ENCODE measurements at regions not wholly inside any gene's neighbourhood (a gene's known extent, or its start where the extent isn't known, plus 50 kb on each side); places are given as distances from the start of the nearest gene placed in this dataset.

DNA sequence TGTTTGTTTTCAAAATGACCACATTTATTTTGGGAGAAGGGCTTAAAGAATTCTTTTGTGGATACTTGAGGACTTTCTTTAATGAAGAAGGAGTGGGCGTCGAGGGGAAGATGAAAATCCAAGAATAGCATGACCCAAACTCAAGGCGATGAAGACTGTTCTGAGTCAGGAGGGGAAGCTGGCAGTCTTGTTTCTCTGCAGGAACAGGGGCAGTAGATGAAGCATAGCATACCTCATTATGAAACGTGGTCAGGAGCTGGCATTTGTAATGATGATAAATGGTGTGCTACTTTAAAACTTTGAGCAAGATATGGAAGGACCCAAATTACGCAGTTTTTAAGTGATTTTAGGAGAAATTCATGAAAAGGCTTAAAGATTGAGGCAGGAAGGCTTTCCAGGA, 549.0 kb downstream of the IGSF11 start:
- 80% methylated on average over 5 of the region's 5 CpGs for WGBS
- no peaks in the 10 kb centered on the region for H3K27me3 ChIP-seq (ENCODE audit: control insufficient read depth in 1 of 2, insufficient read depth in 1 of 2, low read length in 2 of 2)
- H2BK5ac ChIP-seq (ENCODE audit: low read depth, low read length, poor library complexity, severe bottlenecking), result no peak overlapping the region
- no peak for DNase-seq
- no peak overlapping the region for H4K91ac ChIP-seq (ENCODE audit: low read length)
- no peak overlapping the region for H2BK15ac ChIP-seq (ENCODE audit: low read depth, poor library complexity, severe bottlenecking)
- no peak overlapping the region for H2AK5ac ChIP-seq (ENCODE audit: low read length, severe bottlenecking)
- H3K18ac ChIP-seq (ENCODE audit: low read depth in 1 of 2, low read length in 2 of 2), result no peak overlapping the region
- H2BK12ac ChIP-seq (ENCODE audit: low read length in 2 of 2), result no peak overlapping the region
- no peak overlapping the region for H3K4ac ChIP-seq (ENCODE audit: low read depth in 1 of 2, low read length in 2 of 2)
- no peak overlapping the region for H3K27ac ChIP-seq (ENCODE audit: low read length, poor library complexity, severe bottlenecking)
- H3K14ac ChIP-seq (ENCODE audit: low read length in 2 of 2), result no peak overlapping the region
- no peaks in the 10 kb centered on the region for H3K4me1 ChIP-seq (ENCODE audit: control insufficient read depth, insufficient read depth, low read depth, low read length)
- H3K79me1 ChIP-seq (replicated peaks; ENCODE audit: low read length, poor library complexity, severe bottlenecking), result no peaks in the 10 kb centered on the region
- no peak overlapping the region for H2AFZ ChIP-seq (ENCODE audit: low read depth, low read length)
- H4K8ac ChIP-seq (ENCODE audit: low read length), result no peak overlapping the region
- no peak overlapping the region for H2BK120ac ChIP-seq (ENCODE audit: low read depth, low read length)
- H3K9ac ChIP-seq (ENCODE audit: low read length), result no peak overlapping the region
- H3K4me2 ChIP-seq (ENCODE audit: low read length, poor library complexity, severe bottlenecking), result no peak overlapping the region
- no peaks in the 10 kb centered on the region for H3K9me3 ChIP-seq (ENCODE audit: control insufficient read depth, low read length)
- no peak overlapping the region for H3K23ac ChIP-seq (ENCODE audit: low read length in 2 of 2)
- no peak overlapping the region for H3K4me3 ChIP-seq (ENCODE audit: insufficient read depth in 1 of 2, low read depth in 1 of 2, low read length in 2 of 2)
- no peaks in the 10 kb centered on the region for H3K36me3 ChIP-seq (ENCODE audit: control insufficient read depth in 1 of 2, insufficient read depth in 2 of 2, low read depth in 1 of 2, low read length in 2 of 2)

GRCh38 chr3:118487734-118488133, 546.9 kb downstream of the IGSF11 start:
- DNase-seq, result no peak
- no peak overlapping the region for H4K8ac ChIP-seq (ENCODE audit: low read length)
- no peak overlapping the region for H2BK5ac ChIP-seq (ENCODE audit: low read depth, low read length, poor library complexity, severe bottlenecking)
- no peak overlapping the region for H3K27ac ChIP-seq (ENCODE audit: low read length, poor library complexity, severe bottlenecking)
- H2AK5ac ChIP-seq (ENCODE audit: low read length, severe bottlenecking), result no peak overlapping the region
- no peaks in the 10 kb centered on the region for H3K4me1 ChIP-seq (ENCODE audit: control insufficient read depth, insufficient read depth, low read depth, low read length)
- no peak overlapping the region for H2BK15ac ChIP-seq (ENCODE audit: low read depth, poor library complexity, severe bottlenecking)
- H2BK12ac ChIP-seq (ENCODE audit: low read length in 2 of 2), result no peak overlapping the region
- H3K27me3 ChIP-seq (ENCODE audit: control insufficient read depth in 1 of 2, insufficient read depth in 1 of 2, low read length in 2 of 2), result no peaks in the 10 kb centered on the region
- no peaks in the 10 kb centered on the region for H3K9me3 ChIP-seq (ENCODE audit: control insufficient read depth, low read length)
- H3K23ac ChIP-seq (ENCODE audit: low read length in 2 of 2), result no peak overlapping the region
- no peak overlapping the region for H2BK120ac ChIP-seq (ENCODE audit: low read depth, low read length)
- no peak overlapping the region for H3K18ac ChIP-seq (ENCODE audit: low read depth in 1 of 2, low read length in 2 of 2)
- no peaks in the 10 kb centered on the region for H3K36me3 ChIP-seq (ENCODE audit: control insufficient read depth in 1 of 2, insufficient read depth in 2 of 2, low read depth in 1 of 2, low read length in 2 of 2)
- H4K91ac ChIP-seq (ENCODE audit: low read length), result no peak overlapping the region
- no peak overlapping the region for H3K4ac ChIP-seq (ENCODE audit: low read depth in 1 of 2, low read length in 2 of 2)
- H3K4me2 ChIP-seq (ENCODE audit: low read length, poor library complexity, severe bottlenecking), result no peak overlapping the region
- H3K9ac ChIP-seq (ENCODE audit: low read length), result no peak overlapping the region
- H3K14ac ChIP-seq (ENCODE audit: low read length in 2 of 2), result no peak overlapping the region
- H2AFZ ChIP-seq (ENCODE audit: low read depth, low read length), result no peak overlapping the region
- no peaks in the 10 kb centered on the region for H3K79me1 ChIP-seq (replicated peaks; ENCODE audit: low read length, poor library complexity, severe bottlenecking)
- H3K4me3 ChIP-seq (ENCODE audit: insufficient read depth in 1 of 2, low read depth in 1 of 2, low read length in 2 of 2), result no peak overlapping the region
- 94% methylated on average over 1 of the region's 2 CpGs for whole genome bisulfite sequencing

DNA sequence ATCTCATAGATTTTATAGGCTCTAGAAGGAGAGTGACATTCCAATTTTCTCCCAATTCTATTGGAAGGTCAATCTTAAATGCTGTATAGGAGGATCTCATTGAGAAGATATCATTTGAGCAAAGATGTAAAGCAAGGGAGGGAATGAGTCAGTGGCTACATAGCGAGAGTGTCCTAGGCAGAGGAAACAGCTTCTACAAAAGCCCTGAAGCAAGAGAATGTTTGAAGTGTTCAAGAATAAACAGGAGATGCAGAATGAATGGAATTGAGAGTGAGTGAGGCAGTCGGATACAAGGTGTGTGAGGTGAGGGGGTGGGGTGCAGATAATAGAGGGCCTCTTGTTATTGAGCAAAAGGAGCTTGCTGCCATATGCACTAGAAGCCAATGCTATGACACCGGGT, 545.9 kb downstream of the IGSF11 start:
- H3K18ac ChIP-seq (ENCODE audit: low read depth in 1 of 2, low read length in 2 of 2), result no peak overlapping the region

GRCh38 chr3:118495206-118495605, 539.4 kb downstream of the IGSF11 start:
- 100% methylated on average over 1 of the region's 2 CpGs for WGBS

More for the DNA sequence above, 545.9 kb downstream of the IGSF11 start:
- H3K4me2 ChIP-seq (ENCODE audit: low read length, poor library complexity, severe bottlenecking), result no peak overlapping the region
- no peak overlapping the region for H3K4me3 ChIP-seq (ENCODE audit: insufficient read depth in 1 of 2, low read depth in 1 of 2, low read length in 2 of 2)
- no peak overlapping the region for H3K9ac ChIP-seq (ENCODE audit: low read length)
- no peak overlapping the region for H3K23ac ChIP-seq (ENCODE audit: low read length in 2 of 2)
- H2BK12ac ChIP-seq (ENCODE audit: low read length in 2 of 2), result no peak overlapping the region
- H3K27ac ChIP-seq (ENCODE audit: low read length, poor library complexity, severe bottlenecking), result no peak overlapping the region
- H3K36me3 ChIP-seq (ENCODE audit: control insufficient read depth in 1 of 2, insufficient read depth in 2 of 2, low read depth in 1 of 2, low read length in 2 of 2), result no peaks in the 10 kb centered on the region
- H2BK5ac ChIP-seq (ENCODE audit: low read depth, low read length, poor library complexity, severe bottlenecking), result no peak overlapping the region
- H3K4me1 ChIP-seq (ENCODE audit: control insufficient read depth, insufficient read depth, low read depth, low read length), result no peaks in the 10 kb centered on the region
- no peak overlapping the region for H2BK120ac ChIP-seq (ENCODE audit: low read depth, low read length)
- 90% methylated on average over 2 of the region's 3 CpGs for WGBS
- H2AFZ ChIP-seq (ENCODE audit: low read depth, low read length), result no peak overlapping the region
- H3K27me3 ChIP-seq (ENCODE audit: control insufficient read depth in 1 of 2, insufficient read depth in 1 of 2, low read length in 2 of 2), result no peaks in the 10 kb centered on the region
- DNase-seq, result no peak
- no peak overlapping the region for H2BK15ac ChIP-seq (ENCODE audit: low read depth, poor library complexity, severe bottlenecking)
- H3K4ac ChIP-seq (ENCODE audit: low read depth in 1 of 2, low read length in 2 of 2), result no peak overlapping the region
- H3K9me3 ChIP-seq (ENCODE audit: control insufficient read depth, low read length), result no peaks in the 10 kb centered on the region
- H3K79me1 ChIP-seq (replicated peaks; ENCODE audit: low read length, poor library complexity, severe bottlenecking), result no peaks in the 10 kb centered on the region
- H2AK5ac ChIP-seq (ENCODE audit: low read length, severe bottlenecking), result no peak overlapping the region
- no peak overlapping the region for H3K14ac ChIP-seq (ENCODE audit: low read length in 2 of 2)
- no peak overlapping the region for H4K8ac ChIP-seq (ENCODE audit: low read length)
- no peak overlapping the region for H4K91ac ChIP-seq (ENCODE audit: low read length)

More at GRCh38 chr3:118495206-118495605, 539.4 kb downstream of the IGSF11 start:
- H3K27ac ChIP-seq (ENCODE audit: low read length, poor library complexity, severe bottlenecking), result no peak overlapping the region
- H3K9ac ChIP-seq (ENCODE audit: low read length), result no peak overlapping the region
- H3K23ac ChIP-seq (ENCODE audit: low read length in 2 of 2), result no peak overlapping the region
- H3K27me3 ChIP-seq (ENCODE audit: control insufficient read depth in 1 of 2, insufficient read depth in 1 of 2, low read length in 2 of 2), result no peaks in the 10 kb centered on the region
- H3K14ac ChIP-seq (ENCODE audit: low read length in 2 of 2), result no peak overlapping the region
- H3K4me1 ChIP-seq (ENCODE audit: control insufficient read depth, insufficient read depth, low read depth, low read length), result no peaks in the 10 kb centered on the region
- H3K4ac ChIP-seq (ENCODE audit: low read depth in 1 of 2, low read length in 2 of 2), result no peak overlapping the region
- no peak overlapping the region for H2AFZ ChIP-seq (ENCODE audit: low read depth, low read length)
- H3K79me1 ChIP-seq (replicated peaks; ENCODE audit: low read length, poor library complexity, severe bottlenecking), result no peaks in the 10 kb centered on the region
- H2BK15ac ChIP-seq (ENCODE audit: low read depth, poor library complexity, severe bottlenecking), result no peak overlapping the region
- no peak overlapping the region for H2BK5ac ChIP-seq (ENCODE audit: low read depth, low read length, poor library complexity, severe bottlenecking)
- no peak overlapping the region for H4K8ac ChIP-seq (ENCODE audit: low read length)
- H3K4me3 ChIP-seq (ENCODE audit: insufficient read depth in 1 of 2, low read depth in 1 of 2, low read length in 2 of 2), result no peak overlapping the region
- no peak for DNase-seq
- H3K4me2 ChIP-seq (ENCODE audit: low read length, poor library complexity, severe bottlenecking), result no peak overlapping the region
- H2AK5ac ChIP-seq (ENCODE audit: low read length, severe bottlenecking), result no peak overlapping the region
- H3K9me3 ChIP-seq (ENCODE audit: control insufficient read depth, low read length), result no peaks in the 10 kb centered on the region
- no peak overlapping the region for H2BK120ac ChIP-seq (ENCODE audit: low read depth, low read length)
- no peak overlapping the region for H2BK12ac ChIP-seq (ENCODE audit: low read length in 2 of 2)
- H4K91ac ChIP-seq (ENCODE audit: low read length), result no peak overlapping the region
- no peak overlapping the region for H3K18ac ChIP-seq (ENCODE audit: low read depth in 1 of 2, low read length in 2 of 2)
- H3K36me3 ChIP-seq (ENCODE audit: control insufficient read depth in 1 of 2, insufficient read depth in 2 of 2, low read depth in 1 of 2, low read length in 2 of 2), result no peaks in the 10 kb centered on the region

All from mesenchymal stem cell (in vitro differentiated cells and primary cell).